ENCODE measurements at regions not wholly inside any gene's neighbourhood (a gene's known extent, or its start where the extent isn't known, plus 50 kb on each side); places are given as distances from the start of the nearest gene placed in this dataset.
"Not testable (repeated sequence)": the region's sequence is repeated elsewhere in the genome, so short reads cannot be mapped to it uniquely, and the experiment has no call there.

- CTCF ChIA-PET, H3K4me3 Mint-ChIP-seq, DNase-seq, H3K36me3 Mint-ChIP-seq, H3K27me3 Mint-ChIP-seq, H3K27ac Mint-ChIP-seq, H3K4me1 Mint-ChIP-seq, H3K9me3 Mint-ChIP-seq: not testable (repeated sequence)
Measured at GRCh38 chr17:21775566-21775965, 83.2 kb downstream of the KCNJ18 start.

- H3K27me3 Mint-ChIP-seq: not testable (repeated sequence)
Measured at GRCh38 chr17:21776921-21777320, 84.6 kb downstream of the KCNJ18 start.

GRCh38 chr17:21778866-21779265, 86.5 kb downstream of the KCNJ18 start:
- DNase-seq, H3K9me3 Mint-ChIP-seq, H3K36me3 Mint-ChIP-seq, H3K4me1 Mint-ChIP-seq, H3K27ac Mint-ChIP-seq, H3K27me3 Mint-ChIP-seq, H3K4me3 Mint-ChIP-seq, CTCF ChIA-PET: not testable (repeated sequence)

More at GRCh38 chr17:21776921-21777320, 84.6 kb downstream of the KCNJ18 start:
- H3K36me3 Mint-ChIP-seq, CTCF ChIA-PET, DNase-seq, H3K9me3 Mint-ChIP-seq, H3K4me1 Mint-ChIP-seq, H3K4me3 Mint-ChIP-seq, H3K27ac Mint-ChIP-seq: not testable (repeated sequence)

GRCh38 chr17:21780293-21780888, 88.1 kb downstream of the KCNJ18 start:
- H3K4me1 Mint-ChIP-seq, H3K4me3 Mint-ChIP-seq, H3K27me3 Mint-ChIP-seq, DNase-seq, H3K9me3 Mint-ChIP-seq, H3K36me3 Mint-ChIP-seq, CTCF ChIA-PET, H3K27ac Mint-ChIP-seq: not testable (repeated sequence)

GRCh38 chr17:21780919-21781665, 88.8 kb downstream of the KCNJ18 start:
- H3K27ac Mint-ChIP-seq, DNase-seq, H3K4me1 Mint-ChIP-seq, CTCF ChIA-PET, H3K9me3 Mint-ChIP-seq, H3K4me3 Mint-ChIP-seq, H3K27me3 Mint-ChIP-seq, H3K36me3 Mint-ChIP-seq: not testable (repeated sequence)

GRCh38 chr17:21781666-21782024, 89.3 kb downstream of the KCNJ18 start:
- DNase-seq, H3K4me3 Mint-ChIP-seq, H3K4me1 Mint-ChIP-seq, H3K27ac Mint-ChIP-seq, CTCF ChIA-PET, H3K36me3 Mint-ChIP-seq, H3K9me3 Mint-ChIP-seq, H3K27me3 Mint-ChIP-seq: not testable (repeated sequence)

- H3K36me3 Mint-ChIP-seq, H3K9me3 Mint-ChIP-seq, H3K27ac Mint-ChIP-seq, DNase-seq, H3K27me3 Mint-ChIP-seq, H3K4me3 Mint-ChIP-seq, H3K4me1 Mint-ChIP-seq, CTCF ChIA-PET: not testable (repeated sequence)
Measured at GRCh38 chr17:21782107-21782506, 89.8 kb downstream of the KCNJ18 start.

- H3K4me3 Mint-ChIP-seq, H3K27me3 Mint-ChIP-seq, H3K27ac Mint-ChIP-seq, H3K36me3 Mint-ChIP-seq, CTCF ChIA-PET, DNase-seq, H3K9me3 Mint-ChIP-seq, H3K4me1 Mint-ChIP-seq: not testable (repeated sequence)
Measured at GRCh38 chr17:21782604-21783003, 90.3 kb downstream of the KCNJ18 start.

GRCh38 chr17:21783017-21783416, 90.7 kb downstream of the KCNJ18 start:
- H3K36me3 Mint-ChIP-seq, H3K4me1 Mint-ChIP-seq, H3K4me3 Mint-ChIP-seq, DNase-seq, H3K27ac Mint-ChIP-seq, H3K9me3 Mint-ChIP-seq, CTCF ChIA-PET, H3K27me3 Mint-ChIP-seq: not testable (repeated sequence)

GRCh38 chr17:21814272-21814671, 121.9 kb downstream of the KCNJ18 start:
- H3K4me1 Mint-ChIP-seq, H3K36me3 Mint-ChIP-seq, H3K27me3 Mint-ChIP-seq, CTCF ChIA-PET, H3K4me3 Mint-ChIP-seq, DNase-seq, H3K27ac Mint-ChIP-seq: not testable (repeated sequence)
- H3K9me3 Mint-ChIP-seq: peaks cover 19% of the 10 kb centered on the region

- peaks cover 19% of the 10 kb centered on the region for H3K9me3 Mint-ChIP-seq
- no peak overlapping the region for H3K4me3 Mint-ChIP-seq
- H3K36me3 Mint-ChIP-seq: no peaks in the 10 kb centered on the region
- H3K4me1 Mint-ChIP-seq: no peaks in the 10 kb centered on the region
- CTCF ChIA-PET: no interaction called here
- H3K27ac Mint-ChIP-seq: no peak overlapping the region
- H3K27me3 Mint-ChIP-seq: no peaks in the 10 kb centered on the region
- no peak for DNase-seq
Measured at GRCh38 chr17:21814776-21815175, 122.5 kb downstream of the KCNJ18 start.

- no peaks in the 10 kb centered on the region for H3K27me3 Mint-ChIP-seq
- H3K9me3 Mint-ChIP-seq: peaks cover 19% of the 10 kb centered on the region
- CTCF ChIA-PET: no interaction called here
- H3K4me3 Mint-ChIP-seq: no peak overlapping the region
- H3K27ac Mint-ChIP-seq: no peak overlapping the region
- H3K4me1 Mint-ChIP-seq: no peaks in the 10 kb centered on the region
- DNase-seq: no peak
- no peaks in the 10 kb centered on the region for H3K36me3 Mint-ChIP-seq
Measured at GRCh38 chr17:21815352-21816063, 123.2 kb downstream of the KCNJ18 start.

GRCh38 chr17:21816592-21817567, 124.6 kb downstream of the KCNJ18 start:
- Mint-ChIP-seq H3K4me1 (no peaks in the 10 kb centered on the region), H3K4me3 (no peak overlapping the region), H3K9me3 (peaks cover 19% of the 10 kb centered on the region), H3K27me3 (no peaks in the 10 kb centered on the region), H3K36me3 (no peaks in the 10 kb centered on the region), H3K27ac (no peak overlapping the region)
- CTCF ChIA-PET: no interaction called here
- DNase-seq: no peak

- CTCF ChIA-PET: no interaction called here
- H3K4me1 Mint-ChIP-seq: no peaks in the 10 kb centered on the region
- H3K27ac Mint-ChIP-seq: no peak overlapping the region
- no peaks in the 10 kb centered on the region for H3K27me3 Mint-ChIP-seq
- DNase-seq: no peak
- no peaks in the 10 kb centered on the region for H3K36me3 Mint-ChIP-seq
- H3K4me3 Mint-ChIP-seq: no peak overlapping the region
- H3K9me3 Mint-ChIP-seq: peaks cover 19% of the 10 kb centered on the region
Measured at GRCh38 chr17:21817791-21818364, 125.6 kb downstream of the KCNJ18 start.

All from activated naive CD4-positive, alpha-beta T cell treated with anti-CD3 and anti-CD28 coated beads, Interleukin-2, amount 10 ng/mL, durations not matched to agents 7 days and 5 days (primary cell).